Stimulated activated CD4-positive, alpha-beta T cell treated with anti-CD3 and anti-CD28 coated beads, TNF-alpha, amount 100 ng/mL, for 48 hours (primary cell): ENCODE measurements at regions not wholly inside any gene's neighbourhood (a gene's known extent, or its start where the extent isn't known, plus 50 kb on each side); places are given as distances from the start of the nearest gene placed in this dataset.

Experiments
- DNase-seq, 3 donors: peaks; one replicate each; pipeline ENCODE4 v3.0.0-alpha.2; 2020; ENCODE audit warnings: low read depth in 3 of 3

DNA sequence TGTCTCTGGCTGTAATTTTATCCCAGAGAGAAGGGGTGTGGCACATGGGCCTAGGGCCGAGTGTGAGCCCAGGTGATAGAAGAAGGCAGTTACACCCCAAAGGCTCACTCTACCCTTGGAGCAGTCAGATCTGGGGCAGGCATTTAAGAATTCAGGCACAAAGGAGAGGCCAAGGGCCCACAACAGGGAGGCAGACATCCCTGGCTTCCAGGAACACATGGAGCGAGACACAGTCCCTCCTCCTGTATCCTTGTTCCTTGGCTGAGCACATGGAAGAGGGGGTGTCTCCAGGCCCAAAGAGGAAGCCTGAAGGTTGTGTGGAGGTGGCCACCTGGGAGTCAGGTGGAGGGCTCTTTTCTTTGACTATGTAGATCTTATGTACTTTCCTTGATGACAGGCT lies 286.2 kb downstream of the RPS24 start:
- DNase-seq = no peak

DNA sequence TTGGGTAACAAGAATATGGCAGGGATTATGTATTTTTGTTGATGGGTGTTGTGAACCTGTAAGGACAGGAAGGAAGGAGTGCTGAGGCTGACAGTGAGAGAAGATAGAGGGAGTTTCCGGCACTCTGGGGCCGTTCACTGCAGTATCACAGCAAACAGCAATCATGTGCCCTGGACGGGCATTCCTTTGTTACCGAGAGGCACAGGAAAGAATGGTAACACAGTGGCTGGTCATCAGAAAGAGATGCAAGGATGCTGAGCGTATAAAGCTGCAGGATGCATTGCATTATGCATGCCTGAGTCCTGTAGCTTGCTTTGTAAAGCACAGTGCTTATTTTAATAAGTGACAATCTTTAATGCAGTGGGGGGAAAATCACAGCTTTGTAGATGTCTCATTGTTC lies 286.8 kb downstream of the RPS24 start:
- no peak for DNase-seq

DNA sequence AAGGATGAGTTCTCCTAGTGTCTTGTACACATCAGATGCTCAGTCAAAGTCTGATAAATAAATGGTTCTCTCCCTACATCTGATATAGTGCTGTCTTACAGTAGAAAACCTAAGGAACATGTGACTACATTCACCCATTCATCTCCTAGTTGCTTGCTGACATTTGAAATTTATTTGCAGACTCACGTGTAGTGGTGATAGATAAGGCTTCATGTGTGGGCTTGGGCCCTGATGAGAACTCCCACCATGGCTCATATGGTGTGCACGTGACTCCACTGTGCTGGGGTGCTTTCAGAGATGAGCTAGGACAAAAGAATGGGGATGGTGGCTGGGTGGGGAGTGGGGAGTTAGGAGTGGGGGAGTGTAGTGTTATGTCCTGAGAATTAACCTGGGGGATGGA lies 287.3 kb downstream of the RPS24 start:
- no peak for DNase-seq

DNA sequence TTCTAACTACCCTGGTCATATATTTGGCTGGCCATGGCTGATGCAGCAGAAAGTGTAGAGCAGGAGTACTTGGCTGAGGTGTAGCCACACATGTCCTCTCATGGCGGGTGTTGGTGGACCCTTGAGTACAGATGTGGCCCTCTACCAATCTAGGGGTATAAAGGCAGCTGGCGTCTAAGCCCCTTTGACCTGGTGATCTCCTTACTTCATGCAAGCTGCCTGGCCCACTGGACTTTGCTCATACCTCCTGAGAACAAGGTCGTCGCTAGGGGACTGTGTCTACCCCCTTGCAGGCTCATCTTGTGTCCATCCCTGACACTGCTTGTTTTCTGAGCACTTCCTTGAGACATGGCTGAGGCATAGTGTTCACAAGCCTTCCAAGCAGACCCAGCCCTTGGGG lies 287.8 kb downstream of the RPS24 start:
- DNase-seq = no peak

DNA sequence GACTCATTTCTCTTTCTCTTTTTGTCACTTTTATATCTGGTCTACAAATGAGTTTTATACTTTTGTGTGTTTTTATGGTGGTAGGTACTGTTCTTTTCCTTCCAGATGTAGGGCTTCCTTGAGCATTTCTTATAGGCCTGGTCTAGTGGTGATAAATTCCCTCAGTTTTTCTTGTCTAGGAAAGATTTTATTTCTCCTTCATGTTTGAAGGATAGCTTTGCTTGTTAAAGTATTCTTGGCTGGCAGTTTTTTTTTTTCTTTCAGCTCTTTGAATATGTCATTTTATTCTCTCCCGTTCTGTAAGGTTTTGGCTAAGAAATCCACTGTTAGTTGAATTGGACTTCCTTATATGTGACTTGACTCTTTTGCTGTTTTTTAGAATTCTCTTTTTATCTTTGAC lies 292.7 kb downstream of the RPS24 start:
- no peak for DNase-seq

DNA sequence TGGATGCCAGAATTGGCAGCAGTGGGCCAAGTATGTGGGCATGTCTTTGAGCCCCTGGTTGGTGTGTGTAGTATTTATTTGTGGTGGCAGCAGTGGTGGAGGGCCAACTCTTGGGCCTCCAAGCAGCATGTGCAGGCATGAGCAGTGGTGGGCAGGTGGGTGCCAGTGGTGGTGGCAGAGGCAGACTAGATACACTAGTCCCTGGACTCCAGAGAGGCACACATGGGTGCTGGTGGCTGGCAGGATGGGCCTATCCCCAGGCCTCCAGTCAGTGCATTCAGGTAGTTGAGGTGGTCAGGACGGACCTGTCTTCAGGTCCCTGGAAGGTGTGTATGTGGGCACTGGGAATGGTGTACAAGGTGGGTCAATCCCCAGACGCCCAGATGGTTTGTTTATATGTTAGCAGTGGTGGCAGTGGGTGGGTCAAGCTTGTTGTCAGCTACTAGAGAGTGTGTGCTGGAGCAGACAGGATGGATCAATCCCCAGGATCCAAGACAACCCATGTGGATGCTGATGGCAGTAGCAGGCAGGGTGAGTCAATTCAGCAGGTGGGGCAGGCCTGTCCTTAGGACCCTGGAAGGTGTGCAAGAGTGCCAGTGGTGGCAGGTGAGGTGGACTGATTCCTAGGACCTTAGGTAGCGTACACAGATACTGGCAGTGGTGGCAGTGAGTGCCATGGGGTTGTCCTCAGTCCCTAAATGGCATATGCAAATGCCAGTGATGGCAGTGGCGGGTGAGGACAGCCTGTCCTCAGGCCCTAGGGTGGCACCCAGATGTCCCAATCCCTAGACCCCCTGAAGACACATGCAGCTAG lies 294.3 kb downstream of the RPS24 start:
- no peak for DNase-seq

DNA sequence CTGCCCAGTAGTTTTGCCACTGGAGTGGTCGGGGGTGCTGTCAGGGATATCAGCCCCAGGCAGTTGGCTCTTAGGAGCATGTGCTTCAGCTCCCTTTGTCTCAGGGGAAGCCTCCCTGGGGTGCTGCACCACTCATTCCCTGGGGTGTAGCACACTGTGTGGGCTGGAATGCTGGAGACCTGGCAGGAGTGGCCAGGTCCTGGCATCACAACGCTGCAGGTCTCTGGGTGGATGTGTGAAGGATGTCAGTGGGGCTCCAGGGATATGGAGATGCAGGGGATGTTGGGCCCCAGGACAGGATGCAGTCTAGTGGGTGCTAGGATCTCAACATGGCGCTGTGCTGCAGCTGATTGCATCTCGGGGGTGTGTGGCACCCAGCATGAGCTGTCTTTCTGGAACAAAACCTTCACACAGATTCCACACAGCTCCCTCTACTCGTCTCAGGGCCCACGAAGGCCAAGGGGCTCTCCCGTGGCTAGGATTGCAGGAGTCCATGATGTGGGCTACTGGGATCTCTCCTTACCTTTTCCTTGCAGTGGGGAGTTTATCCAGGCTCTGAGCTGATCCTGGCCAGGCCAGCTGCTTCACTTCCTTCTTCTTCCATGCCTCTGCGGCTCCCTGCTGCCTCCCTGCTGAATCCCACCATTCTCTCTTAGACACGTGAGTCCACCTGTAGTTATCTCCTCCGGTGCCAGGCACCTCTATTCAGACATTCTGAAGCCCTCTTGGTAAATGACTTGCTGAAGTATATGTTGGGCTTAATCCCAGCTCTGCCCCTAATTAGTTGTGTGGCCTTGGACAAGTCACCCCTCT lies 295.1 kb downstream of the RPS24 start:
- no peak for DNase-seq

DNA sequence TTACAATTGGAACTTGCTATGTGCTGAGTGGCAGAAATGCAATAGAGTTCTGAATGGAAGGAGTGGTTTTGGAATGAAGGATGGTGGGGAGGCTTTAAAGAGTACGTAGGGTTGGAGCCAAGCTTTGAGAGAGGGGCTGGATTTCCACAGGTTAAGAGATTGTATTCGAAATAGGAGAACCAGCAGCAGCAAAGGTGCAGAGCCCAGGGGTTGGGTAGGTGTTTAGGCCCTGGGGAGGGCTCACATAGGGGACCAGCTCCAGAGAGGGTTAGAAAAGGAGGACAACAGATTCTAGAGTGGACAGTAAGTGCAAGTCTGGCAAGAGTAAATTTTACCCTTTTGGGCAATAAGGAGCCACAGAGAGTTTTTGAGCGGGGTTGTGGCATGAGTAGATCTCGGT lies 297.2 kb downstream of the RPS24 start:
- DNase-seq = no peak

DNA sequence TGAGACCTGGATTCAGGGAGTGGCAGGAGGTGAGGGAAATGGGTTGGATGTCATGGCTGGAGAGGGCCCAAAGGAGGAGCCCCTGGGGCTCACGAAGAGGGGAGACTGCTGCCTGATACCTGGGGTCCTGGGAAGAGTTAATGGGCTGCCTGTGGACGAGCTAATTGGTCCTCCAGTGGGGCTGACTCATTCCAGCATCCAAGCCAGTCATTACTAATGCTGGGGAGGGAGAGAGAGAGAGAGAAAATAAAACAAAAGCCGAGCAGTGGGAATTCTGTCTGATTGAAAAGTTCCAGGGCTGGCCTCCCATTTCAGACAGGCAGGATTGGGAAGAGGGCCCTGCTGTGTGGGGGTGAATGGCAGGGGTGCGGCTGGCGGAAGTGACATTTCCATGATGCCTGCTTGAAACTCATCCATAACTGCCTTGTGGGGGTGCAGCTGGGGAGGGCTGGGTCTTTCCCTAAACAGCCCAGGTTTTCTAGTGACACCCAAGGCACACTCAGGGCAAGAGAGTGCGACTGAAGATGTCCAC lies 297.8 kb downstream of the RPS24 start:
- DNase-seq = no peak

DNA sequence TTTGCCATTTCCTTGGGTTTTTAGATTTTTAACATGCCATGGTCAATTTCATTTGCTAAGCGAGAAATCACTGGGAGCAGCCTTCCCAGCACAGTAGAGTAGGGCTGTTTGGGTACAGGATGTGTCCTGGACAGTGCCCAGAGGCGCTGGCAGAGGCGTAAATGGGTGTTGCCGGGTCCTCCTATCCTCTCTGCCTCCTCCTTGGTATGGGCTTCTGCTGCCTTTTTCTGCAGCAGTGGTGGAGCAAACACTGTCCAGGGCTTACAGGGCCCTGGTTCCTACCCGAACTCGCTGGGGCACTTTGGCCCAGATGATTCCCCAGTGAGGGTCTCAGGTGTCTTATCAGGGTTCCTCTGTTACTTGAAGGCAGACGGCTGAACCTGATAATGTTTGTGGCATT lies 298.3 kb downstream of the RPS24 start:
- no peak for DNase-seq

DNA sequence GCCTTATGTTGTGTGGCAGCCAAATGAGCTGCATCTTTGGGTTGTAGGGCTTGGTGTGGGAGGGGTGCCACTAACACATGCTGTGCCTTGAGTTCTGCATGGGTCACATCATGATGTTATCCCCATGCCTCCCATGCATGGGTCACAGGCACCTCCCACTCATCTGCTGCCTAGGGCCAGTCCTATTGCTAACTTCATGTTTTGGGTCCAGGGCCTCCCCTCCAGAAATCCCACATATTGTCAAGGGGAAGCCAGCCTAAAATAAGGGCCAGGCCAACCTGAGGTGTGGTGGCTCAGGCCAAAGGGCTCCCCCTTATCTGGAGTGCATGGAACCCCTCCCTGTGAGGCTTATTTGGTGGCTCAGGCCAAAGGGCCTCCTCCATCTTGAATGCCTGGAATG lies 299.0 kb downstream of the RPS24 start:
- no peak for DNase-seq

DNA sequence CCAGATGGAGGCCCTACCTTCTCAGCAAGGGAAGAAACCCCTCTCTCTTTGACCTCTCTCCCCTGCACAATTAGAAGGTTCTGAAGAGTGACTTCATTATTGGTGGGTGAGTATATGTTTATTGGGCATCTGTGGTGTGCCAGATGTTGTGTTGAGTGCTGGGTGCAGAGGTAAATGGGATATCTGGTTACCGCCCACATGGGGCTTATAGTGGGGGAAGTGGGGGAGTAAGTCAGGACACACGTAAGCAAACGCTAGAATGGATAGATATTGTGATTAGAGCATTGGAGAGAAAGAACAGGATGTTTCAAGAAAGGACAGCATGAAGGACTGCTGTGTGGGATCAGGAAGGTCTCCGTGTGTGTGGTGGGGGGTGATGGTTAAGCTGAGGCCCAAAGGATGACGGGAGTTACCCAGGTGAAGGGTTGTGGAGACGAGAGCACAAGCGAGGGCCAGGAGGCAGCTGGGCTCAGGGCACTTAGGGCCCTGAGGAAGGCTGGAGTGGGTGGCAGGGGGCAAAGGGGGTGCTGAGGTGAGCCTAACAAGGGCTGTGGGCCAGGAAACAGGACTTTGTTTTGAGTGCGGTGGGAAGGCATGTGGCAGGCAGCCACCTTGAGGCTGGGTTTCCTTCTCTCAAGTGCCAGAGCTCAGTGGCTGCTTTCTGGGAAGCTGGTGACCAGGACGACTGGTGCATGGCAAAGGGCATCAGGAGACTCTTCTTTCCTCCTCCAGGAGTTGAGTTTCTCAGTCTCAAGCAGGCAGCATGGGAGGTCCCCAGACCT lies 299.9 kb downstream of the RPS24 start:
- no peak for DNase-seq

DNA sequence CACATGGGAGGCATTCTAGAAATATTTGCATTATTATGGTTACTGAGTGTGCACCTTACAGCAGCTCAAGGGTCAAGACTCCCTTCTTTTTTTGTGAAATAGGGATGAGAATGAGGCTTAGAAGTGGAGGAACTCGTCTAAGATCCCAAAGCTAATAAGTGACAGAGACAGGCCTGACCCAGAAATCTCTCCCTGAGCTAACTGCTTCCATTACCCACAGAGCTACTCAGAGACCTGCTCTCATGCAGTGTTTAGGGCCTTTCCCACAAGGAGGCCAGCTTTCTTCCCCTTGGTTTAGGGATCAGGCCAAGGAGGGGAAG lies 301.7 kb downstream of the RPS24 start:
- DNase-seq = no peak

DNA sequence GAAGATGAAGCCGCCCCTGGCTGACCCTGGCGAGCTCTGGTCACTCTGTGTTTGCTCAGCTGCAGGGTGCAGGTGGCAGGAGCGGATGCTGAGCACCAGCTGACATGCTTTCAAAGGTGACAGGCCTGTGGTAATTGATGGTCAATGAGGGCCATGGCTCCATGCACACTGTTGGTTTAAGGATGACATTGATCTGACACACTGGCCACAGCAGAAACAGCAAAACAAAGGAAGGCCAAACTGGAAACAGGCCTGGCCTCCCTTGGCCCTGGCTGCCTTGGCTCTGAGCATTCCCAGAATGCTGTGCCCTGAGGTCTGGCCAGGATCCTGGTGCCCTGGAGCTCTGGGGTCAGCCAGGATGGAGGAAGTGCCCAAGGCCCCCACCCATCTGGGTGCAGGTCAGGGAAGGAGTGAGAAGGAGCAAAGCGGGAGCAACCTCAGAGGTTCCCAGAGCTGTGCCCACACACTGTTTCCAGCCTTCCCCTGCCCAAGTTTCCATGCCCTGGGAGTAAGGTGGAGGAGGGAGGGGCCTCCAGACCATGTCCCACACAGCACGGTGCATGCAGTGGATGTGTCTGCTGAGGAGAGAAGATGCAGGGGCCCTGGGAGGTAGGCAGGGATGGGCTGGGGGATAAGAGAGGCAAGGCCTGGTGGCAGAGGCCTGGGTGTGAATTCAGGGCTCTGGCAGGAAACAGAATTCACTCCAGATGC lies 302.2 kb downstream of the RPS24 start:
- no peak for DNase-seq

DNA sequence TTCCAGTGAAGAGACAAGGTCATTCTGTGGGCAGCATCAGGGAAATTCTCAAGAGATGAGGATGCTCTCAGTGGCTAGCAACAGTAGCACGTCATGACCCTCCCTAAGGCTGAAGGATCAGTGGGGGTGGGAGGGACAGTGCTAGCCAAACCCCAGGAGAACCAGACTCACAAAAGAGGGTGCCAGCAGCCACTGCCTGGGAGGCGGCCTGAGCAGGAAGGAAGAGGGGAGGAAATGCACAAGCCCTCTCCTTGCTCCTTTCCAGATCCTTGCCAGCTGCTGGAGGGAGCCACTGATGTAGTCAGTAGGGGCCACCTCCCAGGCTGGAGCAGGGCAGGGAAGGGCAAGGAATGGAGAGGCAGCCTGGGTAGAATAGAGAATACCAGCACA lies 302.7 kb downstream of the RPS24 start:
- no peak for DNase-seq

DNA sequence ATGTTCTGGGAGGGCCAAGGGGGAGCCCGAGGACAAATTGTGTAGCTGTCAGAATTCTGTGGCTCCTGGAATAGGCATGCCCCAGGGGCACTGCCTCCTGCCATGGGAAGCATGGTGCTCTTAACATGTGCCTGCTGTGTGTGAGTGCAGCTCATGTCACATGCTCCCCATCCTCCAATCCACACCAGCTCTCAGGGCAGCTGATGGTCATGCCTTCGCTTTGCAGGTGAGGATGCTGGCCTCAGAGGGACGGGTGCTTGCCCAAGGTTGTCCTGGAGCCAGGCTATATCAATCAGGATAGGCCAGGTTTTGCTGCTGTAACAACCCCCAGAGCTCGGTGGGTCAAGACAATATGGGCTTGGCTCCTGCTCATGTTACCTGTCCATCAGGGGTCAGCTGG lies 303.4 kb downstream of the RPS24 start:
- DNase-seq = no peak

DNA sequence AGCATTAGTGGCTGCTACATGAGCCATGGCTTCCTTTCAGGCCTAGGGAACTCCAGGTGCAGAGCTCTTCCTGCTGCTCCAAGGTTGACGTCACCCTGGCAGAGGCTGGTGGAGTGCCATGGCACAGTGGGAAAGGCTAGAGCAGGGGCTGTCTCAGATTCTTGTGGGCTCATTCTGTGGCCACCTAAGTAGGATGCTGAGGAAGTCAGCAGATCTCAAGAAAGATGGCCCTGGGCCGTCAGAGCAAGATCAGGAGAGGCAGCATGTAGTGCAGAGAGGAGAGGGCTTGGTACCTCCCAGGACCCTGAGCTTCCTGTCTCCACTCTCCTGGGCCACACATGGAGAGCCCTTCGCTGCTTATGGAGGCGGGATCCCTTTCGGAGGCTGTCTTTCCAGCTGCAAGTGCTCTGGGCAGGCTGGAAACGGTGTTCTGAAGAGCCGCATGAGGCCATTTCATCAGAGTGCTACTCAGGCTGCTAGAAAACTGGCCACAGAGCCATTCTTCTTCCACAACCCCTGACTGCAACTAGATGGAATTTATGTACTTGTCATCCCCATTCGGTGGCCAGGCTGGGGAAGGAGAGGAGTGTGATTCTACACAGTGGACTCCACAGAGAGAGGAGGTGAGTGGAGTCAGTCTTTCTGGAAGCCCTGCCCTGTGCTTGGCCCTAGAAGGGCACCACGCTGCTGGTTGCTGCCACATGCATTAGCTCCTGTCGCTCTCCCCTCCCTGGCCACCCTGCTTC lies 304.2 kb downstream of the RPS24 start:
- no peak for DNase-seq

DNA sequence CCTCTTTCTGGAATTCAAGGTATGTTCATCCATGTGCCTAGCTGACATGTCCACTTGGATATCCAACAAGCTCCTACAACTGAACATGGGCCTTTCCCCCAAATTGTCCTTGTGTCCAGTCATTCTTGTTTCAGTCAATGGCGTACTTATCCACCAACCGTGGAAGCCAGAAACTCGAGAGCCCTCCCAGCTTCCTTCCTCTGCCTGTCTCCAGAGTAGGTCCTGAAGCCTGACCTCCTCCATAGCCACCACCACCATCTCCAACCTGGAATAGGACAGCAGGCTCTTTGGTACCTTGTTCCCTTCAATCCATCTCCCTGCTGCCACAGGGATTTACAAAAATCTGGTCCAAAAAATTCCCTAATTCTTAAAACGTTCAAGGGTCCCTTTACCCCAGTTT lies 305.1 kb downstream of the RPS24 start:
- DNase-seq = no peak

DNA sequence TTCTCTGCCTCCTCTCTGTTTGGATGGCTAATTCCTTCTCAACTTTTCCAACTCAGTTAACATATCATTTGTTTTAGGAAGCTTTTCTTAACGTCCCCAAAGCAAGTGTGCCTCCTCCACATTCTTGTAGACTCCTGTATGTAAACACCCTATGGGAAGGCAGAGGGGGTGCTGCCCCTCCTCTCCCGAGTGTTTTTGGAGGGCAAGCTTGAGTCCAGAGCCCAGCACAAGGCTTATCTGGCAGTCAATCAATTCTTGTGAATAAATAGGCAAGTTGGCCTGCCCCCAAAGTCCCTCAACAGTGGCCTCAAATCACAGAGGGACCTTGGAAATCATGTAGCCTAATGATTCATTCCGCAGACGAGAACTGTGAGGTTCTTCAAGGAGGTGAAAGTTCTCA lies 305.6 kb downstream of the RPS24 start:
- no peak for DNase-seq

DNA sequence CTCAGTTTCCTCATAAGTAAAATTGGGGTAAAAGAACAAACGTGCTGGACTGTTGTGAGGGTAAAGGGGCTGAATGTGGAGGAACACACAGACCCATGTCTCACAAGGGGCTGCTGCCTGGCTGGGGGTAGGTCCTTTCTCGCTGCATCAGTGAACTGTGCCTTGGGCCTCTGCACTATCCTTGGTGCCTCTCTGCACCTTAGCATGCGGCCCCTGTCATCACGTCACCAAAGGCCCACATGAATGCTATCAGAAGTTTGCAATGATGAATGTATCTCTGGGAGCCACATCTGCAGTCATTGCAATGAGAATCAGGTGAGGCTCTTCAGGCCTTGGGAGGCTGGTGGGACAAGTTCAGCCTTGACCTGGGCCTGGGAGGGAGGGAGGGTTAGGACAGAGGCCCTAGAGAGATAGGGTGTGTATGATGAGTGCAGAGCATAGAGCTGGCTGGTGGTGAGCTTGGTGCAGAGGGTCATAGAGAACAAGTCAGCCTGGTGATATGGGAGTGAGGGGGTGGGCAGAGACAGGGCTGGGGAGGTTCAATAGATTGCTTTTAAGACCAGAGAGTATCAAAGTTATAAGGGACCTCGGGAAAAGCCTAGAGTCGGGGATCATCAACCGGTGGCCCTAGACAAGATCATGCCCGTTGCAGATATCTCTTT lies 308.4 kb downstream of the RPS24 start:
- no peak for DNase-seq
